GM23338 (cell line): ENCODE measurements at regions not wholly inside any gene's neighbourhood (a gene's known extent, or its start where the extent isn't known, plus 50 kb on each side); places are given as distances from the start of the nearest gene placed in this dataset.

ENCODE experiments used
- EZH2 ChIP-seq: fragments of 200-600 bp; sonication (generic); IDR thresholded peaks from one replicate; pipeline ENCODE4 v1.8.0; 2017; ENCODE audit warnings: antibody characterized with exemption, mild to moderate bottlenecking, low read depth; ENCODE audit not compliant: unreplicated experiment
- EZH2phosphoT487 ChIP-seq: fragments of 200-600 bp; sonication (generic); IDR thresholded peaks from one replicate; pipeline ENCODE4 v1.8.1; 2018; ENCODE audit warnings: antibody characterized with exemption; ENCODE audit not compliant: unreplicated experiment
- JUNB ChIP-seq: IDR thresholded peaks from one replicate; pipeline ENCODE4 v1.6.1; 2016; ENCODE audit warnings: antibody characterized with exemption; ENCODE audit not compliant: unreplicated experiment
- POLR2AphosphoS5 ChIP-seq: IDR thresholded peaks from 2 replicates; pipeline ENCODE4 v1.6.1; 2016; ENCODE audit warnings: antibody characterized with exemption, low read depth
- ZNF462 ChIP-seq: fragments of 250-450 bp; sonication (Bioruptor Pico); IDR thresholded peaks from 2 replicates; pipeline ENCODE4 v1.5.0; 2020; ENCODE audit warnings: mild to moderate bottlenecking, moderate library complexity
- TF ChIP-seq, protein P1 (sequence below), 2 experiments: fragments of 200-600 bp in 1 of 2; sonication (generic) in 1 of 2; conservative IDR thresholded peaks; 2 replicates each; pipeline versions ENCODE4 v1.5.1 to v1.6.1; 2016 to 2017; ENCODE audit warnings: antibody characterized with exemption in 2 of 2, low read depth in 2 of 2, mild to moderate bottlenecking in 2 of 2, moderate library complexity in 1 of 2
- TF ChIP-seq, protein P2 (sequence below): IDR thresholded peaks from one replicate; pipeline ENCODE4 v1.6.1; 2018; ENCODE audit warnings: antibody characterized with exemption; ENCODE audit not compliant: unreplicated experiment

- TF ChIP-seq POLR2AphosphoS5 (no peak), EZH2phosphoT487 (no peak), ZNF462 (CRISPR knock-in tag) (no peak), EZH2 (no peak), JUNB (no peak)
- TF ChIP-seq, protein P1, sequence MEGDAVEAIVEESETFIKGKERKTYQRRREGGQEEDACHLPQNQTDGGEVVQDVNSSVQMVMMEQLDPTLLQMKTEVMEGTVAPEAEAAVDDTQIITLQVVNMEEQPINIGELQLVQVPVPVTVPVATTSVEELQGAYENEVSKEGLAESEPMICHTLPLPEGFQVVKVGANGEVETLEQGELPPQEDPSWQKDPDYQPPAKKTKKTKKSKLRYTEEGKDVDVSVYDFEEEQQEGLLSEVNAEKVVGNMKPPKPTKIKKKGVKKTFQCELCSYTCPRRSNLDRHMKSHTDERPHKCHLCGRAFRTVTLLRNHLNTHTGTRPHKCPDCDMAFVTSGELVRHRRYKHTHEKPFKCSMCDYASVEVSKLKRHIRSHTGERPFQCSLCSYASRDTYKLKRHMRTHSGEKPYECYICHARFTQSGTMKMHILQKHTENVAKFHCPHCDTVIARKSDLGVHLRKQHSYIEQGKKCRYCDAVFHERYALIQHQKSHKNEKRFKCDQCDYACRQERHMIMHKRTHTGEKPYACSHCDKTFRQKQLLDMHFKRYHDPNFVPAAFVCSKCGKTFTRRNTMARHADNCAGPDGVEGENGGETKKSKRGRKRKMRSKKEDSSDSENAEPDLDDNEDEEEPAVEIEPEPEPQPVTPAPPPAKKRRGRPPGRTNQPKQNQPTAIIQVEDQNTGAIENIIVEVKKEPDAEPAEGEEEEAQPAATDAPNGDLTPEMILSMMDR (conservative IDR thresholded peaks at IDR 0.05; ENCODE audit: low read depth in 2 of 2), result no peak
- TF ChIP-seq, protein P2, sequence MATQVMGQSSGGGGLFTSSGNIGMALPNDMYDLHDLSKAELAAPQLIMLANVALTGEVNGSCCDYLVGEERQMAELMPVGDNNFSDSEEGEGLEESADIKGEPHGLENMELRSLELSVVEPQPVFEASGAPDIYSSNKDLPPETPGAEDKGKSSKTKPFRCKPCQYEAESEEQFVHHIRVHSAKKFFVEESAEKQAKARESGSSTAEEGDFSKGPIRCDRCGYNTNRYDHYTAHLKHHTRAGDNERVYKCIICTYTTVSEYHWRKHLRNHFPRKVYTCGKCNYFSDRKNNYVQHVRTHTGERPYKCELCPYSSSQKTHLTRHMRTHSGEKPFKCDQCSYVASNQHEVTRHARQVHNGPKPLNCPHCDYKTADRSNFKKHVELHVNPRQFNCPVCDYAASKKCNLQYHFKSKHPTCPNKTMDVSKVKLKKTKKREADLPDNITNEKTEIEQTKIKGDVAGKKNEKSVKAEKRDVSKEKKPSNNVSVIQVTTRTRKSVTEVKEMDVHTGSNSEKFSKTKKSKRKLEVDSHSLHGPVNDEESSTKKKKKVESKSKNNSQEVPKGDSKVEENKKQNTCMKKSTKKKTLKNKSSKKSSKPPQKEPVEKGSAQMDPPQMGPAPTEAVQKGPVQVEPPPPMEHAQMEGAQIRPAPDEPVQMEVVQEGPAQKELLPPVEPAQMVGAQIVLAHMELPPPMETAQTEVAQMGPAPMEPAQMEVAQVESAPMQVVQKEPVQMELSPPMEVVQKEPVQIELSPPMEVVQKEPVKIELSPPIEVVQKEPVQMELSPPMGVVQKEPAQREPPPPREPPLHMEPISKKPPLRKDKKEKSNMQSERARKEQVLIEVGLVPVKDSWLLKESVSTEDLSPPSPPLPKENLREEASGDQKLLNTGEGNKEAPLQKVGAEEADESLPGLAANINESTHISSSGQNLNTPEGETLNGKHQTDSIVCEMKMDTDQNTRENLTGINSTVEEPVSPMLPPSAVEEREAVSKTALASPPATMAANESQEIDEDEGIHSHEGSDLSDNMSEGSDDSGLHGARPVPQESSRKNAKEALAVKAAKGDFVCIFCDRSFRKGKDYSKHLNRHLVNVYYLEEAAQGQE, result no peak
Observed at GRCh38 chr6:164243949-164244348, 829.4 kb downstream of the QKI start.
